Heart left ventricle (tissue), 16 donors: ENCODE measurements at regions not wholly inside any gene's neighbourhood (a gene's known extent, or its start where the extent isn't known, plus 50 kb on each side); places are given as distances from the start of the nearest gene placed in this dataset.
"Not testable (repeated sequence)": the region's sequence is repeated elsewhere in the genome, so short reads cannot be mapped to it uniquely, and the experiment has no call there.

ENCODE experiments used
- ATAC-seq, 4 donors: fragments of 200-7000 bp; cut with Tn5 transposase; one replicate each; pipeline ENCODE4 v1.9.1; 2020 to 2022; ENCODE audit warnings: moderate library complexity in 4 of 4, mild to moderate bottlenecking in 3 of 4, moderate number of reproducible peaks in 1 of 4
- DNase-seq, 5 donors: peaks; one replicate each; pipeline ENCODE4 v3.0.0-alpha.2; 2020
- H3K27ac ChIP-seq, 12 donors: fragments of 200-600 bp; sonication (generic) in 4 of 12; one replicate each; pipeline versions ENCODE4 v1.5.0 to v1.8.0; 2016 to 2022; ENCODE audit warnings: mild to moderate bottlenecking in 2 of 12
- H3K27me3 ChIP-seq, 9 donors: fragments of 200-600 bp; sonication (generic) in 2 of 9; one replicate each; pipeline versions ENCODE4 v1.5.1 to v1.8.0; 2016 to 2022; ENCODE audit warnings: mild to moderate bottlenecking in 3 of 9
- H3K36me3 ChIP-seq, 9 donors: fragments of 200-600 bp; sonication (generic) in 2 of 9; one replicate each; pipeline versions ENCODE4 v1.5.0 to v1.8.0; 2018 to 2022; ENCODE audit warnings: mild to moderate bottlenecking in 2 of 9
- H3K4me1 ChIP-seq, 12 donors: fragments of 200-600 bp; sonication (generic) in 4 of 12; one replicate each; pipeline versions ENCODE4 v1.5.0 to v1.8.0; 2016 to 2022; ENCODE audit warnings: mild to moderate bottlenecking in 3 of 12
- H3K4me3 ChIP-seq, 12 donors: fragments of 200-600 bp; sonication (generic) in 4 of 12; one replicate each; pipeline versions ENCODE4 v1.5.0 to v1.8.0; 2017 to 2022; ENCODE audit warnings: mild to moderate bottlenecking in 9 of 12, moderate library complexity in 4 of 12
- H3K9me3 ChIP-seq, 12 donors: fragments of 200-600 bp; sonication (generic) in 4 of 12; one replicate each; pipeline versions ENCODE4 v1.5.0 to v1.8.0; 2016 to 2022; ENCODE audit warnings: mild to moderate bottlenecking in 1 of 12
- POLR2A ChIP-seq, 2 donors: fragments of 450-650 bp; IDR thresholded peaks; one replicate each; pipeline ENCODE4 v1.6.1; 2017; ENCODE audit warnings: antibody characterized with exemption in 2 of 2, mild to moderate bottlenecking in 2 of 2, moderate library complexity in 2 of 2
- WGBS, 4 donors: extraction: QIAGEN DNeasy Blood & Tissue Kit in 2 of 4; methylation state at CpG; one replicate each; pipeline versions ENCODE4 v1.1.5 to v1.1.7; 2013 to 2018; 5-methylcytosine and 5-hydroxymethylcytosine counted together
- intact Hi-C, 10 donors: fragments of 100-400 bp; cut with DNase I; formaldehyde crosslinking; loops; one replicate each; pipeline versions ENCODE4 v1.11.1 to v1.14.2; 2022
- TF ChIP-seq, protein P1 (sequence below), 12 donors: fragments of 200-600 bp; sonication (generic) in 4 of 12; IDR thresholded peaks; one replicate each; pipeline versions ENCODE4 v1.5.0 to v1.8.0; 2018 to 2022; ENCODE audit warnings: antibody characterized with exemption in 12 of 12, mild to moderate bottlenecking in 5 of 12
- donor health status: ischemic (EF 13 %, LVEDD 7.1; RV severe dilation, severe dysfunction).
- donor health status: healthy with polysubstance abuse.
- donor health status: DM: no; HTN: yes; CAD: no.
- donor health status: DM: no; HTN: no; CAD: no.
- donor health status: ischemic (EF 25% LVEDD 6.9; RV normal size, moderate dysfunction).
- donor health status: ischemic (EF 25% LVEDD 5.7; RV mildly dilated, moderate dysfunction).
- donor health status: healthy.
- donor health status: DM: yes; HTN: yes; CAD: no.
- donor health status: ischemic (EF 35%, LVEDD 5.7; RV mildly dilated, moderate dysfunction).
- donor health status: nonischemic (EF 11% LVEDD 7.7; RV severe dilation, severe dysfunction).
- donor health status: DM: yes; HTN: yes; CAD: no.
- donor health status: PGD.
- donor health status: ischemic (EF 29% LVEDD 5.4; RV normal size, mild dysfunction).
- donor health status: nonischemic (EF 23%, LVEDD 6.1; RV moderate dilation, normal function).

DNA sequence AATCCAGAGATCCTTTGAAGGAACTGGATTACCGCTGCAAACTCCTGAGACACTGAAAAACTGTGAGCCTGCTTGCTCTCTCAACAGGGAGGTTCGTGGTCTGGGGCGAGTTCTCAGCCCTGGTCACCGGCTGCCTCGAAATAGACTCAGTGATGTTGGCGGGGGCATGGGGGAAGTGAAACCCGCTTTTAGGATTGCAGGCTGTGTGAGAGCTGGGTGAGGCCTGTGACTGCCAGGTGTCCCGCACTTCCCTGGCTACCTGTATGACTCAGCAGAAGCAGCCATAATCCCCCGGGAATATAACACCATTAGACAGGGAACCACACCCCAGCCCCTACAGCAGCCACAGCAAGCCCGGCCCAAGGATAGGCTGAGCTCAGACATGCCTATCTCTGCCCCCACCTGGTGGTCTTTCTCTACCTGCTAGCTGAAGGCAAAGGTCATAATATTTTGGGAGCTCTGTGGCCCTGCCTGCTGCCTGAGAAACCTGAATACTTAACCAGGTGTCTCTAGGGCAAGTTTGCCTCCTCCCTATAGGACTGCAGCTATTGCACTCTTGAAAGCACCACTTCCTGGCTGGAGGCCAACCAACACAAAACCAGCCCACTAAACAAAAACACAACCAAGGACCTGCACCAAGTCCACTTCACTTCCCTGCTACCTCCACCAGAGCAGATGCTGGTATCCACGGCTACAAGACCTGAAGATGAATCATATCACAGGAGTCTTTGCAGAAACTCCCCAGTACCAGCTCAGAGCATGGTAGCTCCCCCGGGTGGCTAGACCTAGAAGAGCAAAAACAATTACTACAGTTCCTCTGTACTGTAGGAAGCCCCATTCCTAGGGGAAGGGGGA is 202.0 kb downstream of the RRAGB start:
- no peak for TF ChIP-seq POLR2A (IDR thresholded peaks at IDR 0.05)
- TF ChIP-seq, protein P1, sequence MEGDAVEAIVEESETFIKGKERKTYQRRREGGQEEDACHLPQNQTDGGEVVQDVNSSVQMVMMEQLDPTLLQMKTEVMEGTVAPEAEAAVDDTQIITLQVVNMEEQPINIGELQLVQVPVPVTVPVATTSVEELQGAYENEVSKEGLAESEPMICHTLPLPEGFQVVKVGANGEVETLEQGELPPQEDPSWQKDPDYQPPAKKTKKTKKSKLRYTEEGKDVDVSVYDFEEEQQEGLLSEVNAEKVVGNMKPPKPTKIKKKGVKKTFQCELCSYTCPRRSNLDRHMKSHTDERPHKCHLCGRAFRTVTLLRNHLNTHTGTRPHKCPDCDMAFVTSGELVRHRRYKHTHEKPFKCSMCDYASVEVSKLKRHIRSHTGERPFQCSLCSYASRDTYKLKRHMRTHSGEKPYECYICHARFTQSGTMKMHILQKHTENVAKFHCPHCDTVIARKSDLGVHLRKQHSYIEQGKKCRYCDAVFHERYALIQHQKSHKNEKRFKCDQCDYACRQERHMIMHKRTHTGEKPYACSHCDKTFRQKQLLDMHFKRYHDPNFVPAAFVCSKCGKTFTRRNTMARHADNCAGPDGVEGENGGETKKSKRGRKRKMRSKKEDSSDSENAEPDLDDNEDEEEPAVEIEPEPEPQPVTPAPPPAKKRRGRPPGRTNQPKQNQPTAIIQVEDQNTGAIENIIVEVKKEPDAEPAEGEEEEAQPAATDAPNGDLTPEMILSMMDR (IDR thresholded peaks at IDR 0.05) = no peak
- Histone ChIP-seq H3K27me3 (no peaks in the 10 kb centered on the region), H3K27ac (no peak overlapping the region), H3K4me3 (no peak overlapping the region), H3K36me3 (no peaks in the 10 kb centered on the region), H3K4me1 (no peaks in the 10 kb centered on the region), H3K9me3 (peaks cover 0 to 16% (median 2%) of the 10 kb centered on the region in 12 donors)
- no peak for ATAC-seq
- 76 to 94% (median 83%) methylated on average over 10 to 12 of the region's 12 CpGs for WGBS, 4 donors
- no peak for DNase-seq
- intact Hi-C loops = no loop called here

DNA sequence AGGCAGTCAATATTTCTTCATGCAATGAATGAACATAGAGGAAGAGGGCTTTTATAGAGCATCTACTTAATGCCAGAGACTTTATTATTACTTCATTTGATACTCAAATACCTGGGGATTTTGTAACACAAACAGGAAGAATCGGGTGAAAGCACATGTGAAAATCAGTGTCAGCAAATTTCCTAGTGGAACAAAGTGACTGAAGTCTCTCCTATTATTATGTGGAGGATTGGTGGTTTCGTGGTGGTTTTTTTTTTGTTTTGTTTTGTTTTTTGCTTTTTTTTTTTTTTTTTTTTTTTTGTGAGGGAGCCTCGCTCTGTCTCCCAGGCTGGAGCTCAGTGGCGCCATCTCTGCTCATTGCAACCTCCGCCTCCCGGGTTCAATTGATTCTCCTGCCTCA is 207.0 kb downstream of the RRAGB start:
- Histone ChIP-seq H3K4me1 (no peaks in the 10 kb centered on the region), H3K27me3 (no peaks in the 10 kb centered on the region), H3K36me3 (no peaks in the 10 kb centered on the region), H3K4me3 (no peak overlapping the region), H3K27ac (no peak overlapping the region), H3K9me3 (peaks cover 0 to 21% (median 2%) of the 10 kb centered on the region in 12 donors)
- intact Hi-C loops = no loop called here
- TF ChIP-seq, protein P1 (IDR thresholded peaks at IDR 0.05) = no peak
- no peak for TF ChIP-seq POLR2A (IDR thresholded peaks at IDR 0.05)
- no peak for ATAC-seq
- WGBS, 4 donors = 72 to 94% (median 84%) methylated on average over 6 of the region's 6 CpGs
- DNase-seq = no peak

DNA sequence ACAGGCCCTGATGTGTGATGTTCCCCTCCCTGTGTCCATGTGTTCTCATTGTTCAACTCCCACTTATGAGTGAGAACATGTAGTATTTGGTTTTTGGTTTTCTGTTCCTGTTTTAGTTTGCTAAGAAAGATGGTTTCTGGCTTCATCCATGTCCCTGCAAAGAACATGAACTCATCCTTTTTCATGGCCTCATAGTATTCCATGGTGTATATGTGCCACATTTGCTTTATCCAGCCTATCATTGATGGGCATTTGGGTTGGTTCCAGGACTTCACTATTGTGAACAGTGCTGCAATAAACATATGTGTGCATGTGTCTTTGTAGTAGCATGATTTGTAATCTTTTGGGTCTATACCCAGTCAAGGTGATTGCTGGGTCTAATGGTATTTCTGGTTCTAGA is 211.0 kb downstream of the RRAGB start:
- ATAC-seq, intact Hi-C loops, DNase-seq: not testable (repeated sequence)

More for the DNA sequence above, 211.0 kb downstream of the RRAGB start:
- H3K9me3 ChIP-seq = peaks cover 0 to 17% (median 0%) of the 10 kb centered on the region in 12 donors
- H3K27me3 ChIP-seq, H3K4me3 ChIP-seq, H3K27ac ChIP-seq, H3K4me1 ChIP-seq, H3K36me3 ChIP-seq: not testable (repeated sequence)
